SK-N-SH (cell line): ENCODE measurements at regions not wholly inside any gene's neighbourhood (a gene's known extent, or its start where the extent isn't known, plus 50 kb on each side); places are given as distances from the start of the nearest gene placed in this dataset.

Experiments
- CTCF ChIA-PET: fragments of 300-600, 350-600 bp; formaldehyde crosslinking; extraction: SDS; loops from one replicate; lab custom pipeline; 2021; lab: Yijun Ruan, JAX
- POLR2A ChIA-PET: fragments of 350-600 bp; sonication (Branson Sonifier 250); formaldehyde crosslinking; extraction: SDS; loops from one replicate; lab custom pipeline; 2020; ENCODE audit warnings: antibody characterized with exemption, inconsistent platforms; lab: Yijun Ruan, JAX
- DNase-seq: peaks from one replicate; pipeline ENCODE4 v3.0.0; 2012
- H2AFZ ChIP-seq: fragments of 200-600 bp; sonication (generic); 2 replicates; pipeline ENCODE4 v1.8.1; 2016; ENCODE audit warnings: antibody characterized with exemption, mild to moderate bottlenecking, low read depth
- H3F3A ChIP-seq: fragments of 200-600 bp; sonication (generic); replicated peaks from 2 replicates; pipeline ENCODE3; 2016; ENCODE audit warnings: antibody characterized with exemption, mild to moderate bottlenecking; ENCODE audit not compliant: insufficient read depth
- H3K27ac ChIP-seq, 2 experiments: fragments of 200-500 bp in 1 of 2; fragments of 200-600 bp in 1 of 2; sonication (Bioruptor generic) in 1 of 2; sonication (generic), shearing (Covaris generic) in 1 of 2; 2 replicates each; pipeline versions ENCODE4 v1.5.1 to v1.6.1; 2014 to 2016; ENCODE audit warnings: low read depth in 2 of 2, inconsistent platforms in 1 of 2, low read length in 1 of 2, mild to moderate bottlenecking in 1 of 2, mixed read lengths in 1 of 2
- H3K27me3 ChIP-seq: fragments of 200-600 bp; sonication (generic), shearing (Covaris generic); 2 replicates; pipeline ENCODE4 v1.6.1; 2016; ENCODE audit warnings: mixed run types; ENCODE audit not compliant: insufficient read depth
- H3K36me3 ChIP-seq, 2 experiments: fragments of 200-500 bp in 1 of 2; fragments of 200-600 bp in 1 of 2; sonication (Bioruptor generic) in 1 of 2; sonication (generic) in 1 of 2; replicated peaks in 1 of 2; 2 replicates each; pipeline versions ENCODE3 to v1.5.1; 2014 to 2016; ENCODE audit warnings: low read length in 1 of 2, mild to moderate bottlenecking in 1 of 2; ENCODE audit not compliant: insufficient read depth in 2 of 2, control insufficient read depth in 1 of 2
- H3K4me1 ChIP-seq, 2 experiments: fragments of 200-500 bp in 1 of 2; fragments of 200-600 bp in 1 of 2; sonication (Bioruptor generic) in 1 of 2; sonication (generic), shearing (Covaris generic) in 1 of 2; 2 replicates each; pipeline versions ENCODE4 v1.5.1 to v1.6.1; 2014 to 2016; ENCODE audit warnings: low read depth in 1 of 2, low read length in 1 of 2, mixed run types in 1 of 2; ENCODE audit not compliant: insufficient read depth in 2 of 2, control insufficient read depth in 1 of 2
- H3K4me2 ChIP-seq: fragments of 200-600 bp; sonication (generic), shearing (Covaris generic); 2 replicates; pipeline ENCODE4 v1.6.1; 2017; ENCODE audit warnings: mixed run types
- H3K4me3 ChIP-seq, 2 experiments: fragments of 200-500 bp in 1 of 2; fragments of 200-600 bp in 1 of 2; sonication (Bioruptor generic) in 1 of 2; sonication (generic), shearing (Covaris generic) in 1 of 2; 2 replicates each; pipeline versions ENCODE4 v1.5.1 to v1.8.1; 2014 to 2016; ENCODE audit warnings: low read depth in 2 of 2, inconsistent platforms in 1 of 2, low read length in 1 of 2, mild to moderate bottlenecking in 1 of 2, mixed read lengths in 1 of 2, moderate library complexity in 1 of 2
- H3K79me2 ChIP-seq: fragments of 200-600 bp; sonication (generic); 2 replicates; pipeline ENCODE4 v1.8.1; 2017; ENCODE audit warnings: mild to moderate bottlenecking; ENCODE audit not compliant: insufficient read depth
- H3K9ac ChIP-seq: fragments of 200-600 bp; sonication (generic); 2 replicates; pipeline ENCODE4 v1.6.1; 2017; ENCODE audit warnings: mixed run types
- H3K9me2 ChIP-seq: fragments of 200-600 bp; sonication (generic); 2 replicates; pipeline ENCODE4 v1.6.1; 2017; ENCODE audit warnings: mixed run types
- H3K9me3 ChIP-seq: fragments of 200-600 bp; sonication (generic); 2 replicates; pipeline ENCODE4 v1.6.1; 2017; ENCODE audit warnings: mixed run types, mild to moderate bottlenecking, moderate library complexity
- H4K20me1 ChIP-seq: fragments of 200-600 bp; sonication (generic); 2 replicates; pipeline ENCODE4 v1.6.1; 2017; ENCODE audit warnings: mild to moderate bottlenecking, mixed run types; ENCODE audit not compliant: insufficient read depth
- FOSL2 ChIP-seq: IDR thresholded peaks from 2 replicates; pipeline ENCODE4 v1.4.0; 2012; ENCODE audit warnings: low read depth, mild to moderate bottlenecking, moderate library complexity, borderline replicate concordance
- GABPA ChIP-seq: IDR thresholded peaks from 2 replicates; pipeline ENCODE4 v1.4.0; 2012; ENCODE audit warnings: low read depth, mild to moderate bottlenecking
- GATA2 ChIP-seq: sonication (generic); formaldehyde crosslinking; IDR thresholded peaks from 2 replicates; pipeline ENCODE4 v1.5.0; 2020; ENCODE audit warnings: mild to moderate bottlenecking, missing genetic modification reagents
- JUND ChIP-seq: IDR thresholded peaks from 2 replicates; pipeline ENCODE4 v1.4.0; 2012
- NRF1 ChIP-seq: IDR thresholded peaks from 2 replicates; pipeline ENCODE4 v1.6.1; 2012; ENCODE audit warnings: low read depth, mild to moderate bottlenecking, low read length
- POLR2AphosphoS5 ChIP-seq: IDR thresholded peaks from 2 replicates; pipeline ENCODE4 v1.6.1; 2012; ENCODE audit warnings: low read depth, low read length
- RCOR1 ChIP-seq: fragments of 150-350 bp; IDR thresholded peaks from 2 replicates; pipeline ENCODE4 v1.6.1; 2017; ENCODE audit warnings: antibody characterized with exemption, low read length
- RFX5 ChIP-seq: IDR thresholded peaks from 2 replicates; pipeline ENCODE4 v1.6.1; 2012; ENCODE audit warnings: mild to moderate bottlenecking, improper control_type of control experiment, low read length
- SIN3A ChIP-seq: IDR thresholded peaks from 2 replicates; pipeline ENCODE4 v1.6.1; 2012; ENCODE audit warnings: low read depth, mild to moderate bottlenecking, low read length, moderate library complexity, borderline replicate concordance
- SMC3 ChIP-seq: IDR thresholded peaks from 2 replicates; pipeline ENCODE4 v1.6.1; 2012; ENCODE audit warnings: low read depth, low read length, improper control_type of control experiment
- YY1 ChIP-seq: IDR thresholded peaks from 2 replicates; pipeline ENCODE4 v1.4.0; 2012; ENCODE audit warnings: low read depth, mild to moderate bottlenecking
- WGBS: methylation state at CpG from one replicate; pipeline ENCODE4 v1.1.6; 2017; ENCODE audit warnings: low lambda C conversion rate; 5-methylcytosine and 5-hydroxymethylcytosine counted together
- TF ChIP-seq, protein P1 (sequence below): fragments of 150-350 bp; IDR thresholded peaks from 2 replicates; pipeline ENCODE4 v1.6.1; 2017; ENCODE audit warnings: antibody characterized with exemption, low read length, low read depth, borderline replicate concordance
- TF ChIP-seq, protein P2 (sequence below): IDR thresholded peaks from 2 replicates; pipeline ENCODE4 v1.4.0; 2012; ENCODE audit warnings: low read depth
- TF ChIP-seq, protein P3 (sequence below): IDR thresholded peaks from 2 replicates; pipeline ENCODE4; 2012
- TF ChIP-seq, protein P4 (sequence below): fragments of 200-600 bp; sonication (generic); IDR thresholded peaks from 2 replicates; pipeline ENCODE4 v1.6.1; 2017; ENCODE audit warnings: antibody characterized with exemption, mild to moderate bottlenecking, moderate library complexity
- TF ChIP-seq, protein P5 (sequence below): IDR thresholded peaks from 2 replicates; pipeline ENCODE4 v1.6.1; 2012; ENCODE audit warnings: mild to moderate bottlenecking, low read depth, low read length, moderate library complexity

DNA sequence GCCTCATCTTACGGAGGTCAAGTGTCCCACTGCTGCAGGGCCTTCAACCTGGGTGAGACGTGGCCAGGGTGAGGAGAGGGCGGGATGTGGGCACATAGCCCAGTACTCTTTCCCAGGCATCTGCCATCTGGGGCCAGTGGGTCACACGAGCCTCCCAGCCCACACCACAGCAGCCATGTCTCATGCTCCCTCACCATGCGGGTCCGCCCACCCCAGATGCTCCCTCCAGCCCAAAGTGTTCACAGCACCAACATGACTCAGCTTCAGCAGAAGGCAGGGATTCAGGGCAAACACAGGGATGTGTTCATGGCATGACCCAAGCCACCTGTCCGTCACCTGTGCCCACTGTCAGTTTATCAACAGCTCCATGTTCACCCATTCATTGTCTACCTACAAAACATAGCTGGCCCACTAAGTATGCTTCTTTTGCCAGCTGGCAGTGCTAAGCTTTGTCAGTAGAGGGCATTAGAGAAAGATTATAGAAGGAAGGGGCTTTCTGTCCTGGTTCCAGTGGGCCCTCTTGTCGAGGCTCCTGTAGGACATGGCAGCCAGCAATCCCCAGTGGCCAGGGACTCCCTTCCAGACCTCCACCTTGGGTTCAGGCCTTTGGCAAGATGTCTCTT is 109.2 kb downstream of the FOXF2 start:
- no peak for DNase-seq
- no peaks in the 10 kb centered on the region for H3K36me3 ChIP-seq
- no peaks in the 10 kb centered on the region for H4K20me1 ChIP-seq
- ChIA-PET POLR2A (no interaction called here), CTCF (no interaction called here)
- peaks cover 28% of the 10 kb centered on the region for H3K27me3 ChIP-seq
- H3K4me1 ChIP-seq = no peaks in the 10 kb centered on the region
- no peaks in the 10 kb centered on the region for H3K9me3 ChIP-seq
- no peak overlapping the region for H2AFZ ChIP-seq
- H3K27ac ChIP-seq = no peak overlapping the region
- 14% methylated on average over 2 of the region's 8 CpGs for WGBS
- H3K9me2 ChIP-seq = no peaks in the 10 kb centered on the region
- no peak overlapping the region for H3K4me2 ChIP-seq
- no peaks in the 10 kb centered on the region for H3K79me2 ChIP-seq
- TF ChIP-seq NRF1 = no peak
- TF ChIP-seq GATA2 = no peak
- TF ChIP-seq, protein P1, sequence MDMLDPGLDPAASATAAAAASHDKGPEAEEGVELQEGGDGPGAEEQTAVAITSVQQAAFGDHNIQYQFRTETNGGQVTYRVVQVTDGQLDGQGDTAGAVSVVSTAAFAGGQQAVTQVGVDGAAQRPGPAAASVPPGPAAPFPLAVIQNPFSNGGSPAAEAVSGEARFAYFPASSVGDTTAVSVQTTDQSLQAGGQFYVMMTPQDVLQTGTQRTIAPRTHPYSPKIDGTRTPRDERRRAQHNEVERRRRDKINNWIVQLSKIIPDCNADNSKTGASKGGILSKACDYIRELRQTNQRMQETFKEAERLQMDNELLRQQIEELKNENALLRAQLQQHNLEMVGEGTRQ = no peak
- no peak for TF ChIP-seq POLR2AphosphoS5
- no peak for TF ChIP-seq GABPA
- TF ChIP-seq JUND = no peak
- TF ChIP-seq, protein P2, sequence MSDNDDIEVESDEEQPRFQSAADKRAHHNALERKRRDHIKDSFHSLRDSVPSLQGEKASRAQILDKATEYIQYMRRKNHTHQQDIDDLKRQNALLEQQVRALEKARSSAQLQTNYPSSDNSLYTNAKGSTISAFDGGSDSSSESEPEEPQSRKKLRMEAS = no peak
- no peak for TF ChIP-seq SMC3
- TF ChIP-seq YY1 = no peak
- TF ChIP-seq FOSL2 = no peak
- TF ChIP-seq RCOR1 = no peak
- TF ChIP-seq, protein P3, sequence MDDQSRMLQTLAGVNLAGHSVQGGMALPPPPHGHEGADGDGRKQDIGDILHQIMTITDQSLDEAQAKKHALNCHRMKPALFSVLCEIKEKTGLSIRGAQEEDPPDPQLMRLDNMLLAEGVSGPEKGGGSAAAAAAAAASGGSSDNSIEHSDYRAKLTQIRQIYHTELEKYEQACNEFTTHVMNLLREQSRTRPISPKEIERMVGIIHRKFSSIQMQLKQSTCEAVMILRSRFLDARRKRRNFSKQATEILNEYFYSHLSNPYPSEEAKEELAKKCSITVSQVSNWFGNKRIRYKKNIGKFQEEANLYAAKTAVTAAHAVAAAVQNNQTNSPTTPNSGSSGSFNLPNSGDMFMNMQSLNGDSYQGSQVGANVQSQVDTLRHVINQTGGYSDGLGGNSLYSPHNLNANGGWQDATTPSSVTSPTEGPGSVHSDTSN = no peak
- TF ChIP-seq, protein P4, sequence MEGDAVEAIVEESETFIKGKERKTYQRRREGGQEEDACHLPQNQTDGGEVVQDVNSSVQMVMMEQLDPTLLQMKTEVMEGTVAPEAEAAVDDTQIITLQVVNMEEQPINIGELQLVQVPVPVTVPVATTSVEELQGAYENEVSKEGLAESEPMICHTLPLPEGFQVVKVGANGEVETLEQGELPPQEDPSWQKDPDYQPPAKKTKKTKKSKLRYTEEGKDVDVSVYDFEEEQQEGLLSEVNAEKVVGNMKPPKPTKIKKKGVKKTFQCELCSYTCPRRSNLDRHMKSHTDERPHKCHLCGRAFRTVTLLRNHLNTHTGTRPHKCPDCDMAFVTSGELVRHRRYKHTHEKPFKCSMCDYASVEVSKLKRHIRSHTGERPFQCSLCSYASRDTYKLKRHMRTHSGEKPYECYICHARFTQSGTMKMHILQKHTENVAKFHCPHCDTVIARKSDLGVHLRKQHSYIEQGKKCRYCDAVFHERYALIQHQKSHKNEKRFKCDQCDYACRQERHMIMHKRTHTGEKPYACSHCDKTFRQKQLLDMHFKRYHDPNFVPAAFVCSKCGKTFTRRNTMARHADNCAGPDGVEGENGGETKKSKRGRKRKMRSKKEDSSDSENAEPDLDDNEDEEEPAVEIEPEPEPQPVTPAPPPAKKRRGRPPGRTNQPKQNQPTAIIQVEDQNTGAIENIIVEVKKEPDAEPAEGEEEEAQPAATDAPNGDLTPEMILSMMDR = no peak
- no peak for TF ChIP-seq RFX5
- TF ChIP-seq, protein P5, sequence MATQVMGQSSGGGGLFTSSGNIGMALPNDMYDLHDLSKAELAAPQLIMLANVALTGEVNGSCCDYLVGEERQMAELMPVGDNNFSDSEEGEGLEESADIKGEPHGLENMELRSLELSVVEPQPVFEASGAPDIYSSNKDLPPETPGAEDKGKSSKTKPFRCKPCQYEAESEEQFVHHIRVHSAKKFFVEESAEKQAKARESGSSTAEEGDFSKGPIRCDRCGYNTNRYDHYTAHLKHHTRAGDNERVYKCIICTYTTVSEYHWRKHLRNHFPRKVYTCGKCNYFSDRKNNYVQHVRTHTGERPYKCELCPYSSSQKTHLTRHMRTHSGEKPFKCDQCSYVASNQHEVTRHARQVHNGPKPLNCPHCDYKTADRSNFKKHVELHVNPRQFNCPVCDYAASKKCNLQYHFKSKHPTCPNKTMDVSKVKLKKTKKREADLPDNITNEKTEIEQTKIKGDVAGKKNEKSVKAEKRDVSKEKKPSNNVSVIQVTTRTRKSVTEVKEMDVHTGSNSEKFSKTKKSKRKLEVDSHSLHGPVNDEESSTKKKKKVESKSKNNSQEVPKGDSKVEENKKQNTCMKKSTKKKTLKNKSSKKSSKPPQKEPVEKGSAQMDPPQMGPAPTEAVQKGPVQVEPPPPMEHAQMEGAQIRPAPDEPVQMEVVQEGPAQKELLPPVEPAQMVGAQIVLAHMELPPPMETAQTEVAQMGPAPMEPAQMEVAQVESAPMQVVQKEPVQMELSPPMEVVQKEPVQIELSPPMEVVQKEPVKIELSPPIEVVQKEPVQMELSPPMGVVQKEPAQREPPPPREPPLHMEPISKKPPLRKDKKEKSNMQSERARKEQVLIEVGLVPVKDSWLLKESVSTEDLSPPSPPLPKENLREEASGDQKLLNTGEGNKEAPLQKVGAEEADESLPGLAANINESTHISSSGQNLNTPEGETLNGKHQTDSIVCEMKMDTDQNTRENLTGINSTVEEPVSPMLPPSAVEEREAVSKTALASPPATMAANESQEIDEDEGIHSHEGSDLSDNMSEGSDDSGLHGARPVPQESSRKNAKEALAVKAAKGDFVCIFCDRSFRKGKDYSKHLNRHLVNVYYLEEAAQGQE = no peak
- TF ChIP-seq SIN3A = no peak
- H3K9ac ChIP-seq = no peak overlapping the region
- no peak overlapping the region for H3K4me3 ChIP-seq
- no peaks in the 10 kb centered on the region for H3F3A ChIP-seq
